ENCODE measurements at regions not wholly inside any gene's neighbourhood (a gene's known extent, or its start where the extent isn't known, plus 50 kb on each side); places are given as distances from the start of the nearest gene placed in this dataset.

GRCh38 chr15:91578511-91578910, 275.0 kb upstream of the SLCO3A1 start:
- ATAC-seq, result no peak
- Histone ChIP-seq H3K9ac (ENCODE audit: control insufficient read depth, insufficient read depth, low read length) (no peak overlapping the region), H3K79me2 (ENCODE audit: control insufficient read depth, insufficient read depth, low read length) (no peaks in the 10 kb centered on the region), H3K27me3 (replicated peaks in 1 of 2; ENCODE audit: control insufficient read depth in 2 of 2, insufficient read depth in 2 of 2, low read length in 1 of 2) (no peaks in the 10 kb centered on the region), H2AFZ (ENCODE audit: control insufficient read depth, low read depth, low read length) (no peak overlapping the region), H3K4me1 (ENCODE audit: control insufficient read depth, insufficient read depth, low read length) (no peaks in the 10 kb centered on the region), H3K9me3 (replicated peaks; ENCODE audit: control insufficient read depth, insufficient read depth, low read length) (no peaks in the 10 kb centered on the region), H3K27ac (ENCODE audit: control insufficient read depth, insufficient read depth) (no peak overlapping the region), H3K4me2 (ENCODE audit: control insufficient read depth, insufficient read depth) (no peak overlapping the region), H3K4me3 (no peak overlapping the region), H4K20me1 (ENCODE audit: control insufficient read depth, insufficient read depth) (no peaks in the 10 kb centered on the region), H3K36me3 (ENCODE audit: control insufficient read depth in 2 of 2, insufficient read depth in 2 of 2, low read length in 1 of 2) (no peaks in the 10 kb centered on the region)
- SMC1A ChIA-PET (ENCODE audit: uncharacterized antibody, unreplicated experiment), result no interaction called here
- RAD21 ChIA-PET (ENCODE audit: unreplicated experiment), result no interaction called here
- 14% methylated on average over 6 of the region's 6 CpGs for WGBS (ENCODE audit: insufficient coverage, insufficient replicate concordance, low lambda C conversion rate, missing lambda C conversion rate)
- intact Hi-C loops (cut with micrococcal nuclease; ENCODE audit: unreplicated experiment) (no loop called here), in situ Hi-C loops (cut with MboI) (no loop called here)
- BruUV-seq (replicated peaks), result no TSS peak
- no peak for FAIRE-seq
- DNase-seq (ENCODE audit: low read depth, low spot score), result no peak
- POLR2A ChIA-PET, result no interaction called here
- CTCF ChIA-PET, result interaction anchor here (0.7 kb wide), 1 partner anchor 43 kb away, joined by 3 read pairs; no protein-coding TSS in a partner anchor
- TF ChIP-seq RELA (IDR thresholded peaks at IDR 0.05; ENCODE audit: borderline replicate concordance, partially characterized antibody), result no peak
- no peak for TF ChIP-seq NR2F1 (conservative IDR thresholded peaks at IDR 0.05)
- TF ChIP-seq ZNF384 (IDR thresholded peaks at IDR 0.05; ENCODE audit: borderline replicate concordance, low read depth, low read length), result no peak
- TF ChIP-seq CREM (IDR thresholded peaks at IDR 0.05; ENCODE audit: low read depth), result no peak
- no peak for TF ChIP-seq TCF7 (IDR thresholded peaks at IDR 0.05; ENCODE audit: borderline replicate concordance)
- TF ChIP-seq SKIL (IDR thresholded peaks at IDR 0.05; ENCODE audit: low read depth, poor library complexity, severe bottlenecking), result no peak
- TF ChIP-seq, protein P1, sequence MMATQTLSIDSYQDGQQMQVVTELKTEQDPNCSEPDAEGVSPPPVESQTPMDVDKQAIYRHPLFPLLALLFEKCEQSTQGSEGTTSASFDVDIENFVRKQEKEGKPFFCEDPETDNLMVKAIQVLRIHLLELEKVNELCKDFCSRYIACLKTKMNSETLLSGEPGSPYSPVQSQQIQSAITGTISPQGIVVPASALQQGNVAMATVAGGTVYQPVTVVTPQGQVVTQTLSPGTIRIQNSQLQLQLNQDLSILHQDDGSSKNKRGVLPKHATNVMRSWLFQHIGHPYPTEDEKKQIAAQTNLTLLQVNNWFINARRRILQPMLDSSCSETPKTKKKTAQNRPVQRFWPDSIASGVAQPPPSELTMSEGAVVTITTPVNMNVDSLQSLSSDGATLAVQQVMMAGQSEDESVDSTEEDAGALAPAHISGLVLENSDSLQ (IDR thresholded peaks at IDR 0.05), result no peak
- TF ChIP-seq, protein P2, sequence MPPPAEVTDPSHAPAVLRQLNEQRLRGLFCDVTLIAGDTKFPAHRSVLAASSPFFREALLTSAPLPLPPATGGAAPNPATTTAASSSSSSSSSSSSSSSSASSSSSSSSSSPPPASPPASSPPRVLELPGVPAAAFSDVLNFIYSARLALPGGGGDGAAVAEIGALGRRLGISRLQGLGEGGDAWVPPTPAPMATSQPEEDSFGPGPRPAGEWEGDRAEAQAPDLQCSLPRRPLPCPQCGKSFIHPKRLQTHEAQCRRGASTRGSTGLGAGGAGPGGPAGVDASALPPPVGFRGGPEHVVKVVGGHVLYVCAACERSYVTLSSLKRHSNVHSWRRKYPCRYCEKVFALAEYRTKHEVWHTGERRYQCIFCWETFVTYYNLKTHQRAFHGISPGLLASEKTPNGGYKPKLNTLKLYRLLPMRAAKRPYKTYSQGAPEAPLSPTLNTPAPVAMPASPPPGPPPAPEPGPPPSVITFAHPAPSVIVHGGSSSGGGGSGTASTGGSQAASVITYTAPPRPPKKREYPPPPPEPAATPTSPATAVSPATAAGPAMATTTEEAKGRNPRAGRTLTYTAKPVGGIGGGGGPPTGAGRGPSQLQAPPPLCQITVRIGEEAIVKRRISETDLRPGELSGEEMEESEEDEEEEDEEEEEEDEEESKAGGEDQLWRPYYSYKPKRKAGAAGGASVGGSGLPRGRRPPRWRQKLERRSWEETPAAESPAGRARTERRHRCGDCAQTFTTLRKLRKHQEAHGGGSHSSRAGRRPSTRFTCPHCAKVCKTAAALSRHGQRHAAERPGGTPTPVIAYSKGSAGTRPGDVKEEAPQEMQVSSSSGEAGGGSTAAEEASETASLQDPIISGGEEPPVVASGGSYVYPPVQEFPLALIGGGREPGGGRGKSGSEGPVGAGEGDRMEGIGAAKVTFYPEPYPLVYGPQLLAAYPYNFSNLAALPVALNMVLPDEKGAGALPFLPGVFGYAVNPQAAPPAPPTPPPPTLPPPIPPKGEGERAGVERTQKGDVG (CRISPR knock-in tag; IDR thresholded peaks at IDR 0.05), result no peak
- TF ChIP-seq FOXM1 (IDR thresholded peaks at IDR 0.05; ENCODE audit: low read depth, low read length), result no peak
- TF ChIP-seq BCLAF1 (IDR thresholded peaks at IDR 0.05), result no peak
- TF ChIP-seq, protein P3, sequence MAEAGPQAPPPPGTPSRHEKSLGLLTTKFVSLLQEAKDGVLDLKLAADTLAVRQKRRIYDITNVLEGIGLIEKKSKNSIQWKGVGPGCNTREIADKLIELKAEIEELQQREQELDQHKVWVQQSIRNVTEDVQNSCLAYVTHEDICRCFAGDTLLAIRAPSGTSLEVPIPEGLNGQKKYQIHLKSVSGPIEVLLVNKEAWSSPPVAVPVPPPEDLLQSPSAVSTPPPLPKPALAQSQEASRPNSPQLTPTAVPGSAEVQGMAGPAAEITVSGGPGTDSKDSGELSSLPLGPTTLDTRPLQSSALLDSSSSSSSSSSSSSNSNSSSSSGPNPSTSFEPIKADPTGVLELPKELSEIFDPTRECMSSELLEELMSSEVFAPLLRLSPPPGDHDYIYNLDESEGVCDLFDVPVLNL (IDR thresholded peaks at IDR 0.05; ENCODE audit: low read depth, low read length), result no peak
- TF ChIP-seq, protein P4, sequence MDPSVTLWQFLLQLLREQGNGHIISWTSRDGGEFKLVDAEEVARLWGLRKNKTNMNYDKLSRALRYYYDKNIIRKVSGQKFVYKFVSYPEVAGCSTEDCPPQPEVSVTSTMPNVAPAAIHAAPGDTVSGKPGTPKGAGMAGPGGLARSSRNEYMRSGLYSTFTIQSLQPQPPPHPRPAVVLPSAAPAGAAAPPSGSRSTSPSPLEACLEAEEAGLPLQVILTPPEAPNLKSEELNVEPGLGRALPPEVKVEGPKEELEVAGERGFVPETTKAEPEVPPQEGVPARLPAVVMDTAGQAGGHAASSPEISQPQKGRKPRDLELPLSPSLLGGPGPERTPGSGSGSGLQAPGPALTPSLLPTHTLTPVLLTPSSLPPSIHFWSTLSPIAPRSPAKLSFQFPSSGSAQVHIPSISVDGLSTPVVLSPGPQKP (IDR thresholded peaks at IDR 0.05; ENCODE audit: low read depth, low read length), result no peak
